Astrocyte (in vitro differentiated cells and primary cell): ENCODE measurements at regions not wholly inside any gene's neighbourhood (a gene's known extent, or its start where the extent isn't known, plus 50 kb on each side); places are given as distances from the start of the nearest gene placed in this dataset.

Experiments
- DNase-seq: peaks from one replicate; pipeline ENCODE4 v3.0.0-alpha.2; 2010; ENCODE audit warnings: low read depth
- FAIRE-seq: peaks from 2 replicates; lab custom pipeline; 2011; peaks lifted over from hg19 to GRCh38; lab: Jason Lieb, UNC
- H2AFZ ChIP-seq: 2 replicates; pipeline ENCODE4 v1.6.0; 2012; ENCODE audit warnings: low read depth, low read length, inconsistent platforms
- H3K27ac ChIP-seq: 2 replicates; pipeline ENCODE4 v1.5.1; 2011; ENCODE audit warnings: low read depth, low read length, inconsistent platforms
- H3K27me3 ChIP-seq: 2 replicates; pipeline ENCODE4 v1.6.0; 2011; ENCODE audit warnings: low read length, inconsistent platforms; ENCODE audit not compliant: insufficient read depth
- H3K36me3 ChIP-seq: 2 replicates; pipeline ENCODE4 v1.5.1; 2011; ENCODE audit warnings: low read length, inconsistent platforms; ENCODE audit not compliant: insufficient read depth
- H3K4me1 ChIP-seq: 2 replicates; pipeline ENCODE4 v1.5.1; 2011; ENCODE audit warnings: low read length, inconsistent platforms; ENCODE audit not compliant: insufficient read depth
- H3K4me2 ChIP-seq: 2 replicates; pipeline ENCODE4 v1.6.0; 2012; ENCODE audit warnings: low read length, inconsistent platforms
- H3K4me3 ChIP-seq: 2 replicates; pipeline ENCODE4 v1.5.1; 2011; ENCODE audit warnings: low read depth, mild to moderate bottlenecking, low read length, inconsistent platforms; ENCODE audit not compliant: insufficient read depth
- H3K79me2 ChIP-seq: 2 replicates; pipeline ENCODE4 v1.6.0; 2012; ENCODE audit warnings: mild to moderate bottlenecking, low read length, inconsistent platforms; ENCODE audit not compliant: insufficient read depth
- H3K9ac ChIP-seq: 2 replicates; pipeline ENCODE4 v1.6.0; 2012; ENCODE audit warnings: mild to moderate bottlenecking, low read length, inconsistent platforms
- H3K9me3 ChIP-seq: 2 replicates; pipeline ENCODE4 v1.5.1; 2012; ENCODE audit warnings: low read depth, mild to moderate bottlenecking, low read length, inconsistent platforms; ENCODE audit not compliant: insufficient read depth
- H4K20me1 ChIP-seq: 2 replicates; pipeline ENCODE4 v1.6.0; 2012; ENCODE audit warnings: low read length, inconsistent platforms; ENCODE audit not compliant: insufficient read depth
- H3K27ac Mint-ChIP-seq: one replicate; pipeline ENCODE4 v1.8.0; 2021; ENCODE audit warnings: mild to moderate bottlenecking, mixed read lengths; ENCODE audit not compliant: unreplicated experiment
- H3K27me3 Mint-ChIP-seq: one replicate; pipeline ENCODE4 v1.8.0; 2021; ENCODE audit warnings: low read depth, mixed read lengths; ENCODE audit not compliant: unreplicated experiment
- H3K36me3 Mint-ChIP-seq: one replicate; pipeline ENCODE4 v1.8.0; 2021; ENCODE audit warnings: low read depth, mixed read lengths; ENCODE audit not compliant: unreplicated experiment
- H3K4me1 Mint-ChIP-seq: one replicate; pipeline ENCODE4 v1.8.0; 2021; ENCODE audit warnings: low read depth, mixed read lengths; ENCODE audit not compliant: unreplicated experiment
- H3K4me3 Mint-ChIP-seq: one replicate; pipeline ENCODE4 v1.8.0; 2021; ENCODE audit warnings: mild to moderate bottlenecking, moderate library complexity, mixed read lengths; ENCODE audit not compliant: unreplicated experiment
- H3K9me3 Mint-ChIP-seq: one replicate; pipeline ENCODE4 v1.8.0; 2021; ENCODE audit warnings: mild to moderate bottlenecking, mixed read lengths; ENCODE audit not compliant: unreplicated experiment
- EZH2 ChIP-seq: IDR thresholded peaks from 2 replicates; pipeline ENCODE4 v1.6.1; 2012; ENCODE audit warnings: mild to moderate bottlenecking, low read length, inconsistent platforms; ENCODE audit not compliant: insufficient read depth
- TF ChIP-seq, protein P1 (sequence below): IDR thresholded peaks from 2 replicates; pipeline ENCODE4 v1.5.1; 2011; ENCODE audit warnings: low read depth, mild to moderate bottlenecking, inconsistent platforms, low read length, moderate library complexity; ENCODE audit not compliant: insufficient read depth

DNA sequence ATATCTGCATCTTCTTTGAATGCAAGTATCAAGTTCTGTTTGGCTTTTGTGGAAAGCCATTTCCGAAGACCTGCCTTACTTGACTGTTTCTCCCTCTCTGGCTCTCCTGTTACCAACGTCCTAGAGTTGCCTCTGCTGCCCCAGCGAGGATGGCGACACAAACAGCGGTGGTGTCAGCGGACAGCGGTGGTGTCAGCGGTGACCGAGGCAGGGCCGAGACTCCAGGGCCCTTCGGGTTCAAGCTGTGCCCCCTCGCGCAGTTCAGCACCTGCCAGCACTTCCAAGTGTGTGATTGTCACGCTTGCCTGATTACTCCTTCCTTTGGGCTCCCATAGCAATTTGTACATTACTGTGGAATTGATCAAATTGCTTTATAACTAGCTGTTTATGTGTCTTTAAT is 336.9 kb upstream of the FAT1 start:
- Mint-ChIP-seq H3K4me1 (peaks cover 8% of the 10 kb centered on the region), H3K27ac (no peak overlapping the region), H3K4me3 (no peak overlapping the region), H3K36me3 (no peaks in the 10 kb centered on the region), H3K9me3 (peaks cover 1% of the 10 kb centered on the region), H3K27me3 (no peaks in the 10 kb centered on the region)
- no peak overlapping the region for H3K4me2 ChIP-seq
- H3K79me2 ChIP-seq = no peaks in the 10 kb centered on the region
- no peak overlapping the region for H2AFZ ChIP-seq
- no peak overlapping the region for H3K27ac ChIP-seq
- no peak overlapping the region for H3K4me3 ChIP-seq
- no peaks in the 10 kb centered on the region for H3K4me1 ChIP-seq
- no peaks in the 10 kb centered on the region for H3K27me3 ChIP-seq
- no peaks in the 10 kb centered on the region for H4K20me1 ChIP-seq
- TF ChIP-seq, protein P1, sequence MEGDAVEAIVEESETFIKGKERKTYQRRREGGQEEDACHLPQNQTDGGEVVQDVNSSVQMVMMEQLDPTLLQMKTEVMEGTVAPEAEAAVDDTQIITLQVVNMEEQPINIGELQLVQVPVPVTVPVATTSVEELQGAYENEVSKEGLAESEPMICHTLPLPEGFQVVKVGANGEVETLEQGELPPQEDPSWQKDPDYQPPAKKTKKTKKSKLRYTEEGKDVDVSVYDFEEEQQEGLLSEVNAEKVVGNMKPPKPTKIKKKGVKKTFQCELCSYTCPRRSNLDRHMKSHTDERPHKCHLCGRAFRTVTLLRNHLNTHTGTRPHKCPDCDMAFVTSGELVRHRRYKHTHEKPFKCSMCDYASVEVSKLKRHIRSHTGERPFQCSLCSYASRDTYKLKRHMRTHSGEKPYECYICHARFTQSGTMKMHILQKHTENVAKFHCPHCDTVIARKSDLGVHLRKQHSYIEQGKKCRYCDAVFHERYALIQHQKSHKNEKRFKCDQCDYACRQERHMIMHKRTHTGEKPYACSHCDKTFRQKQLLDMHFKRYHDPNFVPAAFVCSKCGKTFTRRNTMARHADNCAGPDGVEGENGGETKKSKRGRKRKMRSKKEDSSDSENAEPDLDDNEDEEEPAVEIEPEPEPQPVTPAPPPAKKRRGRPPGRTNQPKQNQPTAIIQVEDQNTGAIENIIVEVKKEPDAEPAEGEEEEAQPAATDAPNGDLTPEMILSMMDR = no peak
- no peak for TF ChIP-seq EZH2
- H3K36me3 ChIP-seq = no peaks in the 10 kb centered on the region
- FAIRE-seq (no peak), DNase-seq (no peak)
- no peak overlapping the region for H3K9ac ChIP-seq
- no peaks in the 10 kb centered on the region for H3K9me3 ChIP-seq

DNA sequence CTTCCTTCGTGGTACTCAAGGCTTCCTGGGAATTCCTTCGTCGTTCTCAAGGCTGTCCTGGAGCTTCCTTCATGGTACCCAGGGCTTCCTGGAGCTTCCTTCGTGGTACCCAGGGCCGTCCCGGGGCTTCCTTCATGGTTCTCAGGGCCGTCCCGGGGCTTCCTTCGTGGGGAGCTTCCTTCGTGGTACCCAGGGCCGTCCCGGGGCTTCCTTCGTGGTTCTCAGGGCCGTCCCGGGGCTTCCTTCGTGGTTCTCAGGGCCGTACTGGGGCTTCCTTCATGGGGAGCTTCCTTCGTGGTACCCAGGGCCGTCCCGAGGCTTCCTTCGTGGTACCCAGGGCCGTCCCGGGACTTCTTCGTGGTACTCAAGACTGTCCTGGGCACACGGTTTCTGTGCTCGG is 339.6 kb upstream of the FAT1 start:
- Mint-ChIP-seq H3K36me3 (no peaks in the 10 kb centered on the region), H3K9me3 (peaks cover 1% of the 10 kb centered on the region), H3K4me1 (peaks cover 8% of the 10 kb centered on the region), H3K27ac (no peak overlapping the region), H3K27me3 (no peaks in the 10 kb centered on the region), H3K4me3 (no peak overlapping the region)
- no peaks in the 10 kb centered on the region for H3K4me1 ChIP-seq
- H3K27ac ChIP-seq = no peak overlapping the region
- H3K4me2 ChIP-seq = no peak overlapping the region
- H4K20me1 ChIP-seq = no peaks in the 10 kb centered on the region
- H3K27me3 ChIP-seq = no peaks in the 10 kb centered on the region
- no peak overlapping the region for H3K9ac ChIP-seq
- TF ChIP-seq EZH2 = no peak
- TF ChIP-seq, protein P1 = no peak
- no peak for FAIRE-seq
- H3K9me3 ChIP-seq = no peaks in the 10 kb centered on the region
- H3K79me2 ChIP-seq = no peaks in the 10 kb centered on the region
- no peak overlapping the region for H2AFZ ChIP-seq
- no peak overlapping the region for H3K4me3 ChIP-seq
- no peaks in the 10 kb centered on the region for H3K36me3 ChIP-seq
- no peak for DNase-seq

DNA sequence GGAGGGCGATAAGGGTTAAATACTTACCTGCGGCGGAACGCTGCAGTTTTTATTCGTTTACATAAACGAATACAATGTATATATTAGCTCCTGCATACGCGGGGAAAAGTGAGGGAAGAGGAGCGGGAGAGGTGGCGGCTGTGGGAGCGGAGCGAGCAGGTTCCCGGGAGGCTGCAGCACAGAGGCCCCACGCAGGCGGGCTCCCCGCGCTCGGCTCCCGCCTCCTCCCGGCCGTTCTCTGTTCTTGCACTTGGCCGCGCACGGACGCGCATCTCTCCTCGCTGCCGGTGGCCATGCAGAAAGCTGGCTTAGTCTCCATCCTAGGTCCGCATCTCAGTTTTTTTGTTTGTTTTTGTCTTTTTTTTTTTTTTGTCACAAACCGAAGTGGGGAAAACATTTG is 340.4 kb upstream of the FAT1 start:
- no peak overlapping the region for H3K4me2 ChIP-seq
- H3K4me3 Mint-ChIP-seq = no peak overlapping the region
- H3K27me3 Mint-ChIP-seq = no peaks in the 10 kb centered on the region
- H3K9me3 ChIP-seq = no peaks in the 10 kb centered on the region
- H4K20me1 ChIP-seq = no peaks in the 10 kb centered on the region
- H3K4me1 ChIP-seq = no peaks in the 10 kb centered on the region
- H3K9ac ChIP-seq = no peak overlapping the region
- no peak overlapping the region for H3K27ac Mint-ChIP-seq
- no peaks in the 10 kb centered on the region for H3K36me3 Mint-ChIP-seq
- no peak overlapping the region for H3K4me3 ChIP-seq
- H3K4me1 Mint-ChIP-seq = peaks cover 7% of the 10 kb centered on the region
- no peak overlapping the region for H3K27ac ChIP-seq
- H3K9me3 Mint-ChIP-seq = peaks cover 1% of the 10 kb centered on the region
- no peak for TF ChIP-seq EZH2
- TF ChIP-seq, protein P1 = no peak
- H3K27me3 ChIP-seq = no peaks in the 10 kb centered on the region
- no peaks in the 10 kb centered on the region for H3K36me3 ChIP-seq
- DNase-seq (no peak), FAIRE-seq (no peak)
- no peaks in the 10 kb centered on the region for H3K79me2 ChIP-seq
- H2AFZ ChIP-seq = no peak overlapping the region
